Endothelial cell (in vitro differentiated cells): ENCODE measurements at regions not wholly inside any gene's neighbourhood (a gene's known extent, or its start where the extent isn't known, plus 50 kb on each side); places are given as distances from the start of the nearest gene placed in this dataset.

Experiments
- DNase-seq: peaks from one replicate; pipeline ENCODE4 v3.0.0; 2021; ENCODE audit warnings: low spot score
- H3K27ac Mint-ChIP-seq: one replicate; pipeline ENCODE4 v1.8.0; 2021; ENCODE audit warnings: mixed read lengths, inconsistent platforms; ENCODE audit not compliant: unreplicated experiment
- H3K27me3 Mint-ChIP-seq: one replicate; pipeline ENCODE4 v1.8.0; 2021; ENCODE audit warnings: mild to moderate bottlenecking, moderate library complexity, mixed read lengths, inconsistent platforms; ENCODE audit not compliant: unreplicated experiment
- H3K36me3 Mint-ChIP-seq: one replicate; pipeline ENCODE4 v1.8.0; 2021; ENCODE audit warnings: mild to moderate bottlenecking, low read depth, mixed read lengths, inconsistent platforms; ENCODE audit not compliant: unreplicated experiment
- H3K4me1 Mint-ChIP-seq: one replicate; pipeline ENCODE4 v1.8.0; 2021; ENCODE audit warnings: mild to moderate bottlenecking, mixed read lengths, inconsistent platforms; ENCODE audit not compliant: unreplicated experiment
- H3K4me3 Mint-ChIP-seq: one replicate; pipeline ENCODE4 v1.8.0; 2021; ENCODE audit warnings: mild to moderate bottlenecking, mixed read lengths, inconsistent platforms; ENCODE audit not compliant: unreplicated experiment
- H3K9me3 Mint-ChIP-seq: one replicate; pipeline ENCODE4 v1.8.0; 2021; ENCODE audit warnings: mixed read lengths, inconsistent platforms; ENCODE audit not compliant: unreplicated experiment
- CTCF ChIP-seq: fragments of 200-600 bp; sonication (generic); IDR thresholded peaks from one replicate; pipeline ENCODE4 v1.5.0; 2021; ENCODE audit warnings: antibody characterized with exemption; ENCODE audit not compliant: unreplicated experiment

GRCh38 chr3:33971055-33971454 is 172.6 kb downstream of the PDCD6IP start:
- peaks cover 6% of the 10 kb centered on the region for H3K9me3 Mint-ChIP-seq

GRCh38 chr3:33975463-33975862 is 177.0 kb downstream of the PDCD6IP start:
- H3K4me3 Mint-ChIP-seq, result no peak overlapping the region
- peaks cover 5% of the 10 kb centered on the region for H3K9me3 Mint-ChIP-seq
- no peaks in the 10 kb centered on the region for H3K4me1 Mint-ChIP-seq
- TF ChIP-seq CTCF, result no peak
- H3K36me3 Mint-ChIP-seq, result no peaks in the 10 kb centered on the region
- no peaks in the 10 kb centered on the region for H3K27me3 Mint-ChIP-seq
- no peak for DNase-seq
- H3K27ac Mint-ChIP-seq, result no peak overlapping the region

More at GRCh38 chr3:33971055-33971454, 172.6 kb downstream of the PDCD6IP start:
- no peak for DNase-seq
- TF ChIP-seq CTCF, result no peak
- H3K4me1 Mint-ChIP-seq, result no peaks in the 10 kb centered on the region
- H3K36me3 Mint-ChIP-seq, result no peaks in the 10 kb centered on the region
- H3K4me3 Mint-ChIP-seq, result no peak overlapping the region
- H3K27ac Mint-ChIP-seq, result no peak overlapping the region
- H3K27me3 Mint-ChIP-seq, result no peaks in the 10 kb centered on the region

GRCh38 chr3:33977227-33977626 is 178.8 kb downstream of the PDCD6IP start:
- H3K4me3 Mint-ChIP-seq, result no peak overlapping the region
- no peak for TF ChIP-seq CTCF
- H3K27ac Mint-ChIP-seq, result no peak overlapping the region
- H3K27me3 Mint-ChIP-seq, result no peaks in the 10 kb centered on the region
- H3K4me1 Mint-ChIP-seq, result no peaks in the 10 kb centered on the region
- H3K9me3 Mint-ChIP-seq, result no peaks in the 10 kb centered on the region
- no peaks in the 10 kb centered on the region for H3K36me3 Mint-ChIP-seq
- no peak for DNase-seq

- DNase-seq, result no peak
- no peaks in the 10 kb centered on the region for H3K4me1 Mint-ChIP-seq
These were observed 181.8 kb downstream of the PDCD6IP start for GRCh38 chr3:33980252-33980651.

More at GRCh38 chr3:33980252-33980651, 181.8 kb downstream of the PDCD6IP start:
- TF ChIP-seq CTCF, result no peak
- H3K36me3 Mint-ChIP-seq, result no peaks in the 10 kb centered on the region
- no peaks in the 10 kb centered on the region for H3K9me3 Mint-ChIP-seq
- no peak overlapping the region for H3K27ac Mint-ChIP-seq
- H3K4me3 Mint-ChIP-seq, result no peak overlapping the region
- H3K27me3 Mint-ChIP-seq, result no peaks in the 10 kb centered on the region
